Activated CD4-positive, alpha-beta T cell treated with anti-CD3 and anti-CD28 coated beads for 24 hours (primary cell): ENCODE measurements at regions not wholly inside any gene's neighbourhood (a gene's known extent, or its start where the extent isn't known, plus 50 kb on each side); places are given as distances from the start of the nearest gene placed in this dataset.
"Not testable (repeated sequence)": the region's sequence is repeated elsewhere in the genome, so short reads cannot be mapped to it uniquely, and the experiment has no call there.

Experiments used
- DNase-seq, 2 donors: peaks; one replicate each; pipeline ENCODE4 v3.0.0-alpha.2; 2020; ENCODE audit warnings: low read depth in 2 of 2

DNA sequence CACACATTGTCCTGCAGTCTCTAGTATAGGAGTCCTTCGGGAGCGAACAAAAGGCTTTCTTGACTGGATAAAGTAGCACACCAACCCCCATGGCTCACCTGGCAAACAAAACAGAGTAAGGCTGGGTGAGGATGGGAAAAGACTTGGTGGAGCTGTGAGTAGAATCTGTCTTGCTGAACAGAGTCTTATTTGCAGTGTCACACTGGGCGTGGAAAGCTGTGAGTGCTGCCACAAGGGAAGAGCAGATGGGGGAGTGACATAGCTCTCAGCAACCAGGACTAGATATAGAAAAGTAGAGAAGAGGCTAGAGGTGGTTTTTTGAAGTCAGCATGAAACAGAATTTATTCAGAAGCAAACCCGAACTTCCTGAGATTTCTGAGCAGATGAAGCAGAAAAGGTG is 137.2 kb upstream of the ESX1 start:
- no peak for DNase-seq

DNA sequence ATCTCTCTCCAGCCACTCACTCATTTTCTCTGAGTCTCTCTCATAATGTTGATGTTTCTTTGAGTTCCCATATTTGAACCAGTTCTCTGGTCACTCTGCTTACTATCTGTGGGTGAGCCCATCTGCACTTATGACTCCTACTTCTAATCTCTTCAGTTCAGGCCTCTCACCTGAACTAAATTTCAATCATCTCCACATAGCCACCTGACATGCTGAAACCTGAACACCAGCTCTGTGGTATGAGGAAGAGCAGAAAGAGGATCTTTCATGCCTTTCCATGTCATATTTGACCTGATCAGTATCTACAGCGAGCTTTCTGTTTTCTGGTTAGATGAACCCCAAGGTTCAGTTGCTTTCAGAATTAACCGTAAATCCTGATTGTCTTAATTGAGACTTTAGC is 122.2 kb upstream of the ESX1 start:
- DNase-seq: no peak

DNA sequence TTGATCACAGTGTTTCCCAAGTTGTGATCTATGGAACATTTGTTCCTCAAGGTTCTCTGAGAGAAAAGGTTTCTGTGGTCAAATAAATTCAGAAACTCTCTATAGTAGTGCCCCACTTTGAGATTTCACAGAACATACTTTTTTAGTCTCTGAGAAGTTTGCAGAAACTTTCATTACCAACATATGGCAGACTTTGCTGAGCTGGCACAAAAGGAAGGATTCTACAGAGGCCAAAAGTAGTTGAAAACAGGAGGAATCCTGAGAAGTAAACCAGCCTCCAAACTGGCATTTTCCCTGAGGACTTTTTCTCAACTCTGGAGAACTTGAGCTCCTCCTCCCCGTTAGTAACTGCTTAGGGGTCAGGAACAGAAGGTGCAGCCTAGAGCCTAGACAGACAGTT is 117.8 kb upstream of the ESX1 start:
- DNase-seq: no peak

DNA sequence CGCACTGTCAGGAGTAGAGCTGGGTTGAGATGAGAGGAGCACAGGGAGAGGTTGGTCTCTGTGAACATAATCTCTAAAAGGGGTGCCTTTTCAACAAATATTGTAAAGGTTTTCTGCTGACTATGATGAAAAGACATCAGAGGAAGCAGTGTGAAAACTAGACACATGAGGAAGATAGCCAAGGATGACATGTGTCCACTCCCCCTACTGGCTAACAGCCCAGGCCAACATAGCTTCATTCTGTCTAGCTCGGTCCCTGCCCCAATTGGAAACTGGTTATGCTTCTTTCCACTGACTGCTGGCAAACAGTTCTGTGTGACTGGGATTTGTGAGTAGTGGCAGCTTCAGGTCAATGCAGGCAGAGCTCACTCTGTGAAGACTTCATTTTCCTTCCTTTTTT is 115.4 kb upstream of the ESX1 start:
- DNase-seq: no peak

DNA sequence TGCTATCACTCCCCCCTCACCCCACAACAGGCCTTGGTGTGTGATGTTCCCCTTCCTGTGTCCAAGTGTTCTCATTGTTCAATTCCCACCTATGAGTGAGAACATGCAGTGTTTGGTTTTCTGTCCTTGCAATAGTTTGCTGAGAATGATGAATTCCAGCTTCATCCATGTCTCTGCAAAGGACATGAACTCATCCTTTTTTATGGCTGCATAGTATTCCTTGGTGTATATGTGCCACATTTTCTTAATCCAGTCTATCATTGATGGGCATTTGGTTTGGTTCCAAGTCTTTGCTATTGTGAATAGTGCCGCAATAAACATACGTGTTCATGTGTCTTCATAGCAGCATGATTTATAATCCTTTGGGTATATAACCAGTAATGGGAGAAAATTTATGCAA is 106.0 kb upstream of the ESX1 start:
- not testable (repeated sequence) for DNase-seq

DNA sequence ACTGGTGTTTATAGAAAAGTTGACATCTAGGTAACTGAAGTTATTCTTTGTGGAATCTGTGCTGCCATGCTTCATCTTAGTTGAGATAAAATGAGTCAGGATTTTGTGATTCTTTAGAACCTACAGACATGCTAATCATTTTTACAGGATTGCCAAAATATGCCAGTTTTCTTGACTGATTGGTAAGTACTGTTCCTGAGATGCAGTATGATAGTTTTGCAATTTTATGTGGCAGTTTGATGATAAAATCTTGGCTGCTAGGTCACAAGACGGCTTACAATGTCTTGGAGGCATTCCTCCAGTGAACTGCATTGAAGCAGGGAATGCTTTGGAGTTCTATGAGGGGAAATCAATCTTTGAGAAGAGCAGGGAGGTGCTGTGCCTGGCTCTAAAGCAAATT is 104.4 kb upstream of the ESX1 start:
- DNase-seq: no peak

DNA sequence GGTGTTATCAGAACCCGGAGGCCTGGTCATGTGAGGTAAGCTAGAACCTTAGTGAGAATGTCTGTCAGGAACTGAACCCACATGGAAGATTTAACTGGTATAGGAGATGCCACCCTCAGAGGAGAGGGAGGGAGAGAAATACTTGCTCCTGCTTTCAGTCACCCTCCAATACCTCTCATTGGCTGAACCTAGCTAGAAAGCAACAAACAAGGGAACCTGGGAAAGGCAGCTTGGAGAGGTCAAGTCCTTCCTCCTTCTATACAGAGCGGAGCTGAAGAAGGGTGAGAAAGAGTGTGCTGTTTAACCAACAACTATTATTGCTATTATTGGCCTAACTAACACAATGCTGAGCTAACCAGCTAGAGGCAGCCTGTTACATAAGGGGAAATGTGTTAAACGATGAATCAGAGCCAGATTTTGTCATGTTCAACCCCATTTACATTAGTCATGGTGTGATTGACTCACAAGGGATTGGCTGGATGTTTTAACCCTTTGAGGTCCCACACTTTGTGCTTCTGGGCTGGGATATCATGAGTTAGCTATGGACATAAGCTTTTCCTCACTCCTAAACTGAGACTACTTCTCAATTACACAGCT is 96.5 kb upstream of the ESX1 start:
- no peak for DNase-seq

DNA sequence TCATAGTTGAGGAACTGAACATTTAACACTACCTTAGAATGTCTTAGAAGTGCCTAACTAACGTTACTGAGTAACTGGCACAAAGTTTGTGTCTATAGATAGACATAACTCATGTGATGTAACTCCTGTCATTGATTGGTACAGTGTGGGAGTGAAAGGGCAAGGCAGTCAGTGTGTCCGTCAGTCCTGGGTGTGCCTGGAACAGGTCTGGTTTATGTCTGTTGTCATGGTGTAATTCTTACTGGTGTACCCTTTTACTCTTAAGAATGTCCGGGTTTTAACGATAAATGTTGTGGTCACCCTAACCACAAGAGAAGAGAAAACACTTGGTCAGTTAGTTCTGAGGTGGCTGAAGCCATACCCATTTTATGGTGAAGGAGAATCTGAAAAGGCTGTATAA is 93.1 kb upstream of the ESX1 start:
- DNase-seq: no peak

DNA sequence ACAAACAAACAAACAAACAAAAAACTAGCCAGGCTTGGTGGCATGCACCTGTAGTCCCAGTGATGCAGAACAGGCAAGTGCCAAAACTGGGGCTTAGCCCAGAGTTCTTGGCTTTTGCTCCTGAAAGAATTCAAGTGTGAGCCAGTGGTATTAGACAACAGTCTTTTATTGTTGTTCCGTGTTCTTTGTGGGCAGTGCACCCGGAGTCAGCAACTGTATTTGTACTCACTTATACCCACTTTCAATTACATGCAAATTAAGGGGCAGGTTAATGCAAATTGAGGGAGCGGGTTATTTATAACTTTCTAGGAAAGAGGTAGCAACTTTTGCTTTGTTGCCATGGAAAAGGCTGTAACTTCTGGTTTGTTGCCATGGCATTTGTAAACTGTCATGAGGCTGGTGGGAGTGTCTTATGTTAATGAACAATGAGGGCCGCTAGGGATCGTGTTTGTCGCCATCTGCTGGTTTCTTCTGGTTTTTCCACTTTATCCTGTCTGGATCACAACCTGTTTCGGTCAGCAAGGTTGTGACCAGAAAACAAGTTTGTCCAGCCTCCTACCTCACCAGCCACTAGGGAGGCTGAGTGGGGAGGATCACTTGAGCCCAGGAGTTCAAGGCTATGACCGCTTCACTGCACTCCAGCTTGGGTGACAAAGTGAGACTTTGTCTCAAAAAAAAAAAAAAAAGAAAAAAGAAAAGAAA is 88.8 kb upstream of the ESX1 start:
- DNase-seq: peak; percentile 2 to 33

DNA sequence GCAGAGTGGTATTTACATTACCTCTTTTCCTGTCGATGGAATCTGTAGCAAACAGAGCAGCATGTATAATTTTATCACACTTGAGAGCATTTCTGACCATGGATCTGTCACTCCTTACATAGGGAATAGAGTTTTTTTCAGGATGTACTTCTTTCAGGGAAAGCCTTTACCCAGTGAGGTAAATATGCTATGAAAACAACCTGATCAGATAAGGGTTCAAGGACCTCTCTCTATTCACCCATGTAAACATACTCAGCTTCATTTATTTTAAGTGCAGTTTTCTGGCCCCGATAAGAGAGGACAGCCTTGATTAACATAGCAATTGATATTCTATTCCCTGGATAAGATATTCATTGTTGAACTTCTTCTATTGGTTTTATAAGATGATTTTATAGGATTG is 87.3 kb upstream of the ESX1 start:
- no peak for DNase-seq

DNA sequence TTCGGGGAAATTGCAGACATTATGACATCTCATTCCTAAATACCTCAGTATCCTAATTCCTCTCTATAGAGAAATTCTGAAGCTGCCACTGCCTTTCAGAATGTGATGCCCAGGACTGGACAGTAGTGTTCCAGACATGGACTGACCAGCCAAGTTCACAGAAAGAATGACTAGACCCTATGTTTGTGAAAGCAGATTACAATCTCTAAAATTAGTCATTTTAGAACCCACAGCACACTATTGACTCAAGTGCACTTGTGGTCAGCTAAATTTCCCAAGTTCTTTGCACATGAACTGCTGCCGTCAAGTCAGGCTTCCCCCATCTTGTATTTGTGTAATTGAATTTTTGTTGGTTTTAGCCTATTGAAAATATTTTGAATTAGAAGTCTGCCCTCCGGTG is 81.0 kb upstream of the ESX1 start:
- no peak for DNase-seq

DNA sequence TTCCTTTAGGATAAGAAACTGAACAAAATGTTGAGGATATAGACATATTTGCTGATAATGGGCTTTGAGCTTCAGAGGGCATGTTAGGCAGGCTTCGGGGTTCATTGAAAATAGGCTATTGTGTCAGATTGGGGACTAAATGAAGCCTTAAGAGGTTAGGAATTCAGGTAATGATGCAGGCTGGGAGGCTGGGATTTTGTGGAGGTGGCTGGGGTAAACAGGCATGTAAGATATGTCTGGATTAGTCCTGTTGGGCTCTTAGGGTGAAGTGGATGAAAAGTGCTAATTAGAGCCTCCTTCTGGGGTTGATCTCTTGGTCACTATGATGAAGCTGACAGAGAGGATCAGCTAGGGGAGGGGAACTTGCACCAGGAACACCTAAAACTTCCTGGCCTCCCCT is 80.2 kb upstream of the ESX1 start:
- DNase-seq: no peak

DNA sequence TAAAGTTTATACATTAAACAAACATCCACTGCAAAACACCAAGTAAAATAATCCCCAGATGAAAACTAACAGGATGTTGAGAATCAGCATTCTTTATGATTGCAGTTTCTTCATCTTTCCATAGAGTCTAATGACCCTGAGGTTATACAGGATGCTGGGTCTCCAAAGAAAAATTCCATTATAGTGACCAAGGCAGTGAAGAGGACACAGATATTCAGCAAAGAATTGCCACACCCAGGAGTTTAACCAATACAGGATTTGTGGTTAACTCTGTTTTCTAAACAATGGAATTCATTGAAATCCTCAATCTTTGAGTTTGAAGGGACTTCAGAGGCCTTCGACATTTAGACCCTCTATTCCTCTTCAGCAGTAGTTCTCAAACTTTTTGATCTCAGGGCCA is 76.2 kb upstream of the ESX1 start:
- no peak for DNase-seq

DNA sequence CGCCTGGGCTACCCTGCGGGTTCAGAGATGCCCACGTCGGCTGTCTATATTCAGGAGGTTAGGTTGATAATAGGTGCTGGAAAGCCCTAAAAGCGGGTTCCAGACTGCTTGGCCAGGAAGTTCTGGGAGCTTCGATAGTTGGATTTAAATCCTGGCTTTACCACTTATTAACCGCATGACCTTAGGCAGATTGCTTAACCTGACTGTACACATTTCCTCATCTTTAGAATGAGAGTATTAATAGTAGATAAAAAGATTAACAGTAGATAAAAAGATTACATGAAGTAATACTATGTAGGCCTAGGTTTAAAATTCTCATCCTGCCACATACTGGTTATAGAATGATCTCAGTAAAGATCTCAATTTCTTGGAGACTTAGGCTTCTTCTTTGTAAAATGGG is 75.0 kb upstream of the ESX1 start:
- DNase-seq: no peak

DNA sequence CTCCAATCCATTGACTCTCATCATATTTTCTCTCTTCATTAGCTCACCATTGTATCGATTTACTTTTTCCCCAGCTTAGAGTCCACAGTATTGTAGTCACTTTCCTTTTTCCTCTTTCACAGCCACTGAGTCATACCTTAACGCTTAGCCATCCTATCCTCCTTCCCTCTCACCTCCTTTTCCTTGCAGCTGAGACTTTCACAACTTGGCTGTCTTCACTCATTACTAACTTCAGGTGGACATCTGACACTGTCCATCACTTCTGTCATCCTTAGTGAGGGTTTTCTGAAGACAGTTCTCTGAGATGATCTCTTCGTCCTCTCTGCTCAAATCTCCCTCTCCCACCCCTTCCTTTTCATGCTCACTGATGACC is 70.5 kb upstream of the ESX1 start:
- no peak for DNase-seq

DNA sequence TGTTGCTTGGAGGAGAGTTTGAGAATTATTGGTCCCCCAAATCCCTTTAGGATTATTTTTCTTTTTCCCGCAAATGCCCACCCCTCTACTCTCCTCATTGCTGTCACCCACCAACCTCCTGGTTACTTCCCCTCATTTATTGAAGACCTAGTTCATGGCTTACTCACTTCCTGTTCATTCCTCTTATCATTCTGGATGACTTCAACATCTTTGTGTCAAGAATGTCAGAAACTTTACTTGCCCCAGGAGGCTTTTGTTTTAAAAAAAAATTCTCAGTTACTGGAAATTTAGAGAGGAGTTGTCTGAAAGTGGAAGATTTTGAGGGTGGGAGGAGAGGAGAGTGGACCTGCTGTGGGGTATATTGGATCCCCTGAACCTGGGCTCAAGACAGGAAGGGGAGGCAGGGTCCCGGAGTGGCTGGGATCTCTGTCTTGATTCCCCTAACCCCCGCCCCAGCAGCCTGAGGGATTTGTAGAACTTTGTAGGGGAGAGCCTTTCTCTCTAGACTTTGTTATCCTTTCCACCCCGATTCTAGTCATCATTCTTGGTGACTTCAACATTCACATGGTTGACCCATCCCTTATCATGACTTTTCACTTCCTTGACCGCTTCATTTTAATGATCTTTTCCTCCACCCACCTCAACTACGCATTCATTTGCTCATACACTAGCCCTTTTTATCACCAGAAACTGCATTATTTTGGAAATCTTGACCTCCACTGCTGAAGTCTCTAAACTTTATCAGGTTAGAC is 69.9 kb upstream of the ESX1 start:
- no peak for DNase-seq

DNA sequence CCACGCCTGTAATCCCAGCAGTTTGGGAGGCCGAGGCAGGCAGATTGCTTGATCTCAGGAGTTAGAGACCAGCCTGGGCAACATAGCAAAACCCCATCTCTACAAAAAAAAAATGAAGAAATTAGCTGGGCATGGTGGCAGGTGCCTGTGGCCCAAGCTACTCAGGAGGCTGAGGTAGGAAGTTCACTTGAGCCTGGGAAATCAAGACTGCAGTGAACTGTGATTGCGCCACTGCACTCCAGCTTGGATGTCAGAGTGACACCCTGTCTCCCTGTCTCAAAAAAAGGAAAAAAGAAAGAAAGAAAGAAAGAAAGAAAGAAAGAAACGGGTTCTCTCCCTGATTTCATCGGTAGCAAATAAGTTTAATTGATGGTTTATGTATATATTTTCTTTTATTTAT is 64.6 kb upstream of the ESX1 start:
- DNase-seq: no peak

DNA sequence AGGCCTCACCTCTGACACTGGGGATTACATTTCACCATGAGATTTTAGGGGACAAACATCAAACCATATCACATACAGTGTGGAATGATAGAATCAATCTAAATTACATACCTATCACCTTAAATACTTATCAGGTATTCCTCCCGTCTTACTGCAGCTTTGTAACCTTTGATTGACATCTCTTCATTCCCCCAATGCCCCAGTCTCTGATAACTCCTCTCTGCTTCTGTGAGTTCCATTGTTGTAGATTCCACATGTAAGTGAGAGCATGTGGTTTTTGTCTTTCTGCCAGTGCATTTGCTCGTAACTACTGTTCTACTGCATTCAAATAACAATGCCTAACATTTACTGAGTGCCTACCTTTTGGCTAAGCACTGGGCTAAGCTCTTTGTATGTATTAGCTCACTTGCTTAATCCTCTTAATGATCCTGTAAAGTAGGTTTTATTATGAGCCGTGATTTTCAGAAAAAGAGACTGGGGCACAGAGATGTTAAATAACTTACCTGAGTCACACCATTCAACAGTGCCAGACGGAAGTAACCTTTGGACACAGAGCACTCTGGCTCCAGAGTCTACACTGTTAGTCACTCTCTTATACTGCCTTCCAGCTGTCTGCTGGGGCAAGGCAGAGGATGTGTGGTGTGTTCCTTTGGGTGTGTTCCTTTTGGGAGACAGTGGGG is 63.7 kb upstream of the ESX1 start:
- DNase-seq: no peak

DNA sequence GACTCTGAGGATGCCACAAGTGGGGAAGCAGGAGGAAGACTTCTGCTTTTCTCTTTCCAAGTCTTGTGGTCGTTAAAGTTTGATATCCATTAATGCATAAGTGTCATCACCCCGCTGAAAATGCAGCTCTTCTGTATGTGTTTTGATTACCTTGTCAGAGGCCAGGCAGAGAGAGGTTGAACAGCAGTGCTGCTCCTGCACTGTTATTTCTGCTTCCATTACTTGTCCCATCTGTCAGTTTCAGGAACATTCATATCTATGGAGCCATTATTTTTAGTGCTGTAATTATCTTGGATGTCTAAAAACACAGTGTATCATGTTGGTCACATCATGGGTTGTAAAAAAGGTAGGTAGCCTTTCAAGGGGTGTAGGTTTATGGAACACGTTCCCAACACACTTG is 62.0 kb upstream of the ESX1 start:
- DNase-seq: no peak

DNA sequence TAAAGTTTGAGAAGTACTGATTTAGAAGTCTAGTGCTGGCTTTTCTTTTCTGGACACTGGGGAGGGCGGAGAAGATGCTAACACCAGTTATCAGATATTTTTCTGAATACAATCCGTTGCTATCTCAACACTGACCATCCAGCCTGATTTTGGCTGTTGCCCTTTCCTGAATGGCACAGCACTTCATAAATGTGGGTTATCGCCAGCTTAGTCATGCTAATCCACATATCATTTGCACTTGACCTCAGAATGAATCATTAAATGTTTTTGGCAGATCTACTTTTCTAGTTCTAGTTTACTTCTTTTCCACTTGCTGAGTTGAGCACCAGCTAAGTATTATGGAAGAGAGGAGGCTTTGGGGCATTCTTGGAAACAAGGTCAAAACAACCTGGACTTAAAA is 60.8 kb upstream of the ESX1 start:
- no peak for DNase-seq

DNA sequence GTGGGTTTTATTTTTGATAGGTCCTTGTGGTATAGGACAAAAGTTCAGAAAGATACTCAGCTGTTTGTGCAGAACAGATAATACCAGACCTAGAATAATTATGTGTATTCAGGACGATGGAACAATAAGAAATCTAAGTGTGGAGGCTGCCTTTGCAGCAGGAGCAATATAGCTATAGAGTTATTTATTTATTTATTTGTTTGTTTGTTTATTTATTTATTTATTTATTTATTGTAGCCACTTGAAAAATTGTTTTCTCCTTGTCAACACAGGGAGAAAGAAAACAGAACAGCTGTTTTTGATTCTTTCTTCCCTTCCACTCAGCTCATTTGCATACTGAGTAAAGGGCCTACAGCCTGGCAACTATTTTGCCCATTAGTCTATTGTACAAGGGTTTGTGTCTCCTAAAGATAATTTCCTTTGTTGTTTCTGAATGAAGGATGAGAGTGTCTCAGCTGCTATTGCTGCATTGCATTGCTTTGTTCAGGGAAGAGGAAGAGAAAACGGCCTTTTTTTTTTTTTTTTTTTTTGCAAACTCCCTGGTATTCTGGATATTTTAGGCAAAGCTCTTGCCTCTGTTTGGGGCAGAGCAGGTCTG is 56.0 kb upstream of the ESX1 start:
- DNase-seq: no peak

DNA sequence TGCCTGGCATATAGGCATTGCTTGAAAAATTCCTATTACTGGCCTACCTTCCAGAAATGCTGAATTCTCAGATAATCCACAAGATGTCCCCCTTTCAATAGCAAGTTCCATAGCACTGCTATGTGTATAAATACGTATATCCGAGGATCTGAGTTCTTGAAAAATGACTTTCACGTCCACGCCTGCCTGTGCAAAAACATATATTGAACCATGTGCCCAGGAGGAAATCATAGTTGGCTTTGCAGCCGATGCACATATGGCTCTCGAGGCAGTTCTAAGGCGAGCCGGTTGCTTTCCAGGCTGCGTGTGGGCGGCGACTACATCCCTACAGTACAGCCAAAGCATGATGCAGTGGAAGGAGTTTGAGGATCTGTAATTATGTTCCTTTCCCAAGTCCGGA is 55.4 kb upstream of the ESX1 start:
- no peak for DNase-seq

DNA sequence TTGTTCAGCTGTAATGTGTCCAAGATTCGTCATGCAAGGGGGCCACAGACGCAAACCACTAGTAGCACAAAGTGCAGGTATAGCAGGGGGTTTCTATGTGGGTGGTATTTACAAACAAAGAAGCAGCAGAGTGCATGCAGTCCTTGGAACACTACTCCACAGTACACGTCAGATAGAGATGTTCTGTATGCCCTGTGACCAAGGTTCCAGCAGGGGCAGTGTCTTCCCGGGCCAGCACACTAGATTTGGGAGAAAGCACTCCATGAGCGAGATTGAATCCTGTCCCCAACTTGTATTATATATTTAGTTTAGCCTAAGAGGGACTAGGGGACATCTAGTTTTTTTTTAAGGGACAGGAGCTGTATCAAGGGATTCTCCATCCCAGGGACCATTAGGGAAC is 54.4 kb upstream of the ESX1 start:
- no peak for DNase-seq
